ENCODE measurements at regions not wholly inside any gene's neighbourhood (a gene's known extent, or its start where the extent isn't known, plus 50 kb on each side); places are given as distances from the start of the nearest gene placed in this dataset.

DNA sequence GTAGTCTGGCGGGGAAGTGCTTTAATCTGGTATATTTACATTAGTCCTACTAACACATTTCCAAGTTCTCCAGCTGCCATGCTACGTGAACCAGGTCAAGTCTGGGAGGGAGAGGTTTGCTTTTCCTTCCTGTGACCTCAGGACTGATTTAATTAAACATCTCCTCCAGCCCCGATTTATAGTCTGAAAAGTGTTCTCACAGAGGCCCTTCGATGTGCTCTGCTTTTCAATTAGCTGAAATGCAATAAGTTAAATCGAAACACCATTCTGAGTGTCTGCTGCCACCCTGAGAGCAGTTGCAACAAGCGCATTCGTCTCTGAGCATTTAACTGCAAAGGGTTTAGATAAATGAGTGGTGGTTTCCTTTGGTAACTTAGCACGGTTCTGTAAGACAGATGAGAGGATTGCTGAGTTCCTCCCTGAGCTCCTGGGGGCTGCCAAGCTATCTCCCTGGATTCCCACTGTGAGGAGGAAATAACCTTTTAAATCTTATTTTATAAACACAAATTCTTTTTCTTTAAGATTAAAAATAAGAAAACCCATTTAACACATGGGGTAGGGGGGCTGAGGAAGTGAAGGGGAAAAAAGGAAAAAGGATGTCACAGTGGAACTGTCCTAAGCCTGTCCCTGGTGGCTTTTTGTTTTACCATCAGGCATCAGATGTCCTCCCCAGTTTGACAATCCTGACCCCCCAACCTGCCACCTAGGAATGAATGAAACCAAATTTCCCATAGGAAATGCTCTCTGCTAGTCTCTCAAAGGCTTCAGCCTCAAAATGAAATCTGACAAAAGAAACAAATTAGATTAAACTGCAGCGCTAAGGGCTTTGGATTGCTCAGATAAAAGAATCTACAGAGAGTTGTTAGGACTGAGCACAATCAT lies 56.5 kb upstream of the CREB1 start:
- no peak overlapping the region for H3K4me3 ChIP-seq (ENCODE audit: low read length)
- no peaks in the 10 kb centered on the region for H4K20me1 ChIP-seq (ENCODE audit: insufficient read depth, low read length)
- H3K4me1 ChIP-seq (ENCODE audit: low read length) = peaks cover 6% of the 10 kb centered on the region
- H2AFZ ChIP-seq (ENCODE audit: low read depth, low read length) = no peak overlapping the region
- H3K9me3 ChIP-seq (ENCODE audit: insufficient read depth, low read length) = no peaks in the 10 kb centered on the region
- H3K36me3 ChIP-seq (replicated peaks; ENCODE audit: low read depth, low read length) = no peaks in the 10 kb centered on the region
- no peak overlapping the region for H3K27ac ChIP-seq (ENCODE audit: low read length)
- no peak overlapping the region for H3K4me2 ChIP-seq (ENCODE audit: low read length)
- H3K79me2 ChIP-seq (ENCODE audit: low read length) = no peaks in the 10 kb centered on the region
- H3K27me3 ChIP-seq (ENCODE audit: low read depth, low read length) = peaks cover 12% of the 10 kb centered on the region; the same call in 1 of the 2 replicates
- TF ChIP-seq EZH2phosphoT487 (IDR thresholded peaks at IDR 0.05; ENCODE audit: low read depth) (no peak), CTCF (IDR thresholded peaks at IDR 0.05; ENCODE audit: low read depth, low read length) (peak; percentile 59)
- no peak overlapping the region for H3K9ac ChIP-seq (ENCODE audit: low read length)

DNA sequence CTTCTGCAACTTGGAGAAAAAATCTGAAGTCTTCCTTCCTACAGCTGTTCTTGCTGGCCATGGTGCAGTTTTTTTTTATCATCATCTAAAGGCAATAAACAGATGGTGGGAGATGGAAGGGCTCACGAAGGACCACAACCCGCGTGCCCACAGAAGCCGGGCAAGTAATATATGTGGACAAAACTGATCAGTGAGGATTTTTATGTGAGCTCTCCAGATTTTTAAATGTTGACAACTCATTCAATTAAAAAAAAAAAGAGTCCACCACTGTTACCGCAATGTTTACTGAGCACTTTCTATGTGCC lies 55.9 kb upstream of the CREB1 start:
- no peaks in the 10 kb centered on the region for H4K20me1 ChIP-seq (ENCODE audit: insufficient read depth, low read length)
- TF ChIP-seq EZH2phosphoT487 (IDR thresholded peaks at IDR 0.05; ENCODE audit: low read depth) (no peak), CTCF (IDR thresholded peaks at IDR 0.05; ENCODE audit: low read depth, low read length) (no peak)
- H3K9me3 ChIP-seq (ENCODE audit: insufficient read depth, low read length) = no peaks in the 10 kb centered on the region
- H3K27me3 ChIP-seq (ENCODE audit: low read depth, low read length) = peaks cover 12% of the 10 kb centered on the region; the same call in 1 of the 2 replicates
- H3K4me1 ChIP-seq (ENCODE audit: low read length) = peaks cover 6% of the 10 kb centered on the region
- H3K4me3 ChIP-seq (ENCODE audit: low read length) = no peak overlapping the region
- H3K36me3 ChIP-seq (replicated peaks; ENCODE audit: low read depth, low read length) = no peaks in the 10 kb centered on the region
- no peak overlapping the region for H2AFZ ChIP-seq (ENCODE audit: low read depth, low read length)
- H3K27ac ChIP-seq (ENCODE audit: low read length) = no peak overlapping the region
- no peak overlapping the region for H3K4me2 ChIP-seq (ENCODE audit: low read length)
- H3K9ac ChIP-seq (ENCODE audit: low read length) = no peak overlapping the region
- no peaks in the 10 kb centered on the region for H3K79me2 ChIP-seq (ENCODE audit: low read length)

GRCh38 chr2:207474863-207475485 lies 54.8 kb upstream of the CREB1 start:
- H3K4me2 ChIP-seq (ENCODE audit: low read length) = peak overlapping the region; percentile 58

More at GRCh38 chr2:207474863-207475485, 54.8 kb upstream of the CREB1 start:
- TF ChIP-seq EZH2phosphoT487 (IDR thresholded peaks at IDR 0.05; ENCODE audit: low read depth) (no peak), CTCF (IDR thresholded peaks at IDR 0.05; ENCODE audit: low read depth, low read length) (peak; percentile 81)
- no peaks in the 10 kb centered on the region for H3K9me3 ChIP-seq (ENCODE audit: insufficient read depth, low read length)
- no peak overlapping the region; the same call in 1 of the 2 replicates for H2AFZ ChIP-seq (ENCODE audit: low read depth, low read length)
- H4K20me1 ChIP-seq (ENCODE audit: insufficient read depth, low read length) = no peaks in the 10 kb centered on the region
- 0 out of 2 replicates have a peak overlapping the region, but pooled peaks have one; percentile 31 for H3K4me3 ChIP-seq (ENCODE audit: low read length)
- no peak overlapping the region for H3K9ac ChIP-seq (ENCODE audit: low read length)
- no peaks in the 10 kb centered on the region for H3K79me2 ChIP-seq (ENCODE audit: low read length)
- peaks cover 6% of the 10 kb centered on the region for H3K4me1 ChIP-seq (ENCODE audit: low read length)
- H3K27ac ChIP-seq (ENCODE audit: low read length) = no peak overlapping the region
- peaks cover 12% of the 10 kb centered on the region; the same call in 1 of the 2 replicates for H3K27me3 ChIP-seq (ENCODE audit: low read depth, low read length)
- H3K36me3 ChIP-seq (replicated peaks; ENCODE audit: low read depth, low read length) = no peaks in the 10 kb centered on the region

Measured in OCI-LY3 (cell line).